ENCODE measurements at regions not wholly inside any gene's neighbourhood (a gene's known extent, or its start where the extent isn't known, plus 50 kb on each side); places are given as distances from the start of the nearest gene placed in this dataset.

- no peaks in the 10 kb centered on the region for H3K4me1 ChIP-seq (ENCODE audit: control insufficient read depth, insufficient read depth, low read length)
- H3K27me3 ChIP-seq (ENCODE audit: control insufficient read depth in 1 of 2, insufficient read depth in 2 of 2, low read length in 2 of 2) = peaks cover 2 to 13% of the 10 kb centered on the region in 2 donors
- no peak overlapping the region for H3K9ac ChIP-seq (ENCODE audit: low read length in 2 of 2)
- no peak overlapping the region for H3K4me3 ChIP-seq (ENCODE audit: low read length in 2 of 2)
- H3K9me3 ChIP-seq (ENCODE audit: control insufficient read depth in 2 of 2, low read length in 2 of 2) = no peaks in the 10 kb centered on the region
- no peak overlapping the region for H3K27ac ChIP-seq (ENCODE audit: low read length)
- H3K36me3 ChIP-seq (ENCODE audit: control insufficient read depth in 2 of 2, insufficient read depth in 2 of 2, low read length in 2 of 2) = no peaks in the 10 kb centered on the region
Measured at GRCh38 chr12:111175396-111176094, 193.3 kb downstream of the PHETA1 start.

- H3K27me3 ChIP-seq (ENCODE audit: control insufficient read depth in 1 of 2, insufficient read depth in 2 of 2, low read length in 2 of 2) = peaks cover 2 to 13% of the 10 kb centered on the region in 2 donors
- no peak overlapping the region for H3K4me3 ChIP-seq (ENCODE audit: low read length in 2 of 2)
- H3K4me1 ChIP-seq (ENCODE audit: control insufficient read depth, insufficient read depth, low read length) = no peaks in the 10 kb centered on the region
- H3K36me3 ChIP-seq (ENCODE audit: control insufficient read depth in 2 of 2, insufficient read depth in 2 of 2, low read length in 2 of 2) = no peaks in the 10 kb centered on the region
- no peaks in the 10 kb centered on the region for H3K9me3 ChIP-seq (ENCODE audit: control insufficient read depth in 2 of 2, low read length in 2 of 2)
- no peak overlapping the region for H3K27ac ChIP-seq (ENCODE audit: low read length)
- no peak overlapping the region for H3K9ac ChIP-seq (ENCODE audit: low read length in 2 of 2)
Measured at GRCh38 chr12:111174961-111175345, 193.9 kb downstream of the PHETA1 start.

GRCh38 chr12:111174251-111174960 lies 194.5 kb downstream of the PHETA1 start:
- H3K27ac ChIP-seq (ENCODE audit: low read length) = no peak overlapping the region
- H3K36me3 ChIP-seq (ENCODE audit: control insufficient read depth in 2 of 2, insufficient read depth in 2 of 2, low read length in 2 of 2) = no peaks in the 10 kb centered on the region
- H3K27me3 ChIP-seq (ENCODE audit: control insufficient read depth in 1 of 2, insufficient read depth in 2 of 2, low read length in 2 of 2) = peaks cover 2 to 13% of the 10 kb centered on the region in 2 donors
- no peak overlapping the region for H3K9ac ChIP-seq (ENCODE audit: low read length in 2 of 2)
- no peaks in the 10 kb centered on the region for H3K9me3 ChIP-seq (ENCODE audit: control insufficient read depth in 2 of 2, low read length in 2 of 2)
- H3K4me3 ChIP-seq (ENCODE audit: low read length in 2 of 2) = no peak overlapping the region
- no peaks in the 10 kb centered on the region for H3K4me1 ChIP-seq (ENCODE audit: control insufficient read depth, insufficient read depth, low read length)

GRCh38 chr12:111173836-111174235 lies 195.1 kb downstream of the PHETA1 start:
- Histone ChIP-seq H3K4me3 (ENCODE audit: low read length in 2 of 2) (no peak overlapping the region), H3K9me3 (ENCODE audit: control insufficient read depth in 2 of 2, low read length in 2 of 2) (no peaks in the 10 kb centered on the region), H3K36me3 (ENCODE audit: control insufficient read depth in 2 of 2, insufficient read depth in 2 of 2, low read length in 2 of 2) (no peaks in the 10 kb centered on the region), H3K9ac (ENCODE audit: low read length in 2 of 2) (no peak overlapping the region), H3K27me3 (ENCODE audit: control insufficient read depth in 1 of 2, insufficient read depth in 2 of 2, low read length in 2 of 2) (peaks cover 0 to 12% of the 10 kb centered on the region in 2 donors), H3K4me1 (ENCODE audit: control insufficient read depth, insufficient read depth, low read length) (no peaks in the 10 kb centered on the region), H3K27ac (ENCODE audit: low read length) (no peak overlapping the region)

GRCh38 chr12:111173391-111173790 lies 195.5 kb downstream of the PHETA1 start:
- peaks cover 0 to 14% of the 10 kb centered on the region in 2 donors for H3K27me3 ChIP-seq (ENCODE audit: control insufficient read depth in 1 of 2, insufficient read depth in 2 of 2, low read length in 2 of 2)

GRCh38 chr12:111172786-111173185 lies 196.1 kb downstream of the PHETA1 start:
- Histone ChIP-seq H3K27ac (ENCODE audit: low read length) (no peak overlapping the region), H3K36me3 (ENCODE audit: control insufficient read depth in 2 of 2, insufficient read depth in 2 of 2, low read length in 2 of 2) (no peaks in the 10 kb centered on the region), H3K9ac (ENCODE audit: low read length in 2 of 2) (no peak overlapping the region), H3K4me1 (ENCODE audit: control insufficient read depth, insufficient read depth, low read length) (no peaks in the 10 kb centered on the region), H3K9me3 (ENCODE audit: control insufficient read depth in 2 of 2, low read length in 2 of 2) (no peaks in the 10 kb centered on the region), H3K4me3 (ENCODE audit: low read length in 2 of 2) (no peak overlapping the region), H3K27me3 (ENCODE audit: control insufficient read depth in 1 of 2, insufficient read depth in 2 of 2, low read length in 2 of 2) (peaks cover 0 to 18% of the 10 kb centered on the region in 2 donors)

More at GRCh38 chr12:111173391-111173790, 195.5 kb downstream of the PHETA1 start:
- no peak overlapping the region for H3K27ac ChIP-seq (ENCODE audit: low read length)
- no peaks in the 10 kb centered on the region for H3K4me1 ChIP-seq (ENCODE audit: control insufficient read depth, insufficient read depth, low read length)
- H3K9ac ChIP-seq (ENCODE audit: low read length in 2 of 2) = no peak overlapping the region
- H3K36me3 ChIP-seq (ENCODE audit: control insufficient read depth in 2 of 2, insufficient read depth in 2 of 2, low read length in 2 of 2) = no peaks in the 10 kb centered on the region
- H3K9me3 ChIP-seq (ENCODE audit: control insufficient read depth in 2 of 2, low read length in 2 of 2) = no peaks in the 10 kb centered on the region
- H3K4me3 ChIP-seq (ENCODE audit: low read length in 2 of 2) = no peak overlapping the region

- Histone ChIP-seq H3K27ac (ENCODE audit: low read length) (no peak overlapping the region), H3K4me3 (ENCODE audit: low read length in 2 of 2) (no peak overlapping the region), H3K9ac (ENCODE audit: low read length in 2 of 2) (no peak overlapping the region), H3K36me3 (ENCODE audit: control insufficient read depth in 2 of 2, insufficient read depth in 2 of 2, low read length in 2 of 2) (no peaks in the 10 kb centered on the region), H3K27me3 (ENCODE audit: control insufficient read depth in 1 of 2, insufficient read depth in 2 of 2, low read length in 2 of 2) (peaks cover 0 to 18% of the 10 kb centered on the region in 2 donors), H3K9me3 (ENCODE audit: control insufficient read depth in 2 of 2, low read length in 2 of 2) (no peaks in the 10 kb centered on the region), H3K4me1 (ENCODE audit: control insufficient read depth, insufficient read depth, low read length) (peaks cover 2% of the 10 kb centered on the region)
Measured at GRCh38 chr12:111171832-111172231, 197.1 kb downstream of the PHETA1 start.

GRCh38 chr12:111171345-111171744 lies 197.6 kb downstream of the PHETA1 start:
- H3K9ac ChIP-seq (ENCODE audit: low read length in 2 of 2) = no peak overlapping the region
- peaks cover 0 to 15% of the 10 kb centered on the region in 2 donors for H3K27me3 ChIP-seq (ENCODE audit: control insufficient read depth in 1 of 2, insufficient read depth in 2 of 2, low read length in 2 of 2)
- H3K4me3 ChIP-seq (ENCODE audit: low read length in 2 of 2) = no peak overlapping the region
- no peak overlapping the region for H3K27ac ChIP-seq (ENCODE audit: low read length)
- H3K4me1 ChIP-seq (ENCODE audit: control insufficient read depth, insufficient read depth, low read length) = peaks cover 3% of the 10 kb centered on the region
- no peaks in the 10 kb centered on the region for H3K9me3 ChIP-seq (ENCODE audit: control insufficient read depth in 2 of 2, low read length in 2 of 2)
- no peaks in the 10 kb centered on the region for H3K36me3 ChIP-seq (ENCODE audit: control insufficient read depth in 2 of 2, insufficient read depth in 2 of 2, low read length in 2 of 2)

GRCh38 chr12:111170543-111170942 lies 198.4 kb downstream of the PHETA1 start:
- H3K9me3 ChIP-seq (ENCODE audit: control insufficient read depth in 2 of 2, low read length in 2 of 2) = no peaks in the 10 kb centered on the region
- H3K27me3 ChIP-seq (ENCODE audit: control insufficient read depth in 1 of 2, insufficient read depth in 2 of 2, low read length in 2 of 2) = peaks cover 0 to 15% of the 10 kb centered on the region in 2 donors
- no peaks in the 10 kb centered on the region for H3K36me3 ChIP-seq (ENCODE audit: control insufficient read depth in 2 of 2, insufficient read depth in 2 of 2, low read length in 2 of 2)
- H3K4me3 ChIP-seq (ENCODE audit: low read length in 2 of 2) = no peak overlapping the region
- H3K27ac ChIP-seq (ENCODE audit: low read length) = no peak overlapping the region
- H3K9ac ChIP-seq (ENCODE audit: low read length in 2 of 2) = no peak overlapping the region
- peaks cover 3% of the 10 kb centered on the region for H3K4me1 ChIP-seq (ENCODE audit: control insufficient read depth, insufficient read depth, low read length)

GRCh38 chr12:111169456-111169855 lies 199.4 kb downstream of the PHETA1 start:
- Histone ChIP-seq H3K9ac (ENCODE audit: low read length in 2 of 2) (no peak overlapping the region), H3K27me3 (ENCODE audit: control insufficient read depth in 1 of 2, insufficient read depth in 2 of 2, low read length in 2 of 2) (peaks cover 0 to 14% of the 10 kb centered on the region in 2 donors), H3K27ac (ENCODE audit: low read length) (no peak overlapping the region), H3K9me3 (ENCODE audit: control insufficient read depth in 2 of 2, low read length in 2 of 2) (no peaks in the 10 kb centered on the region), H3K4me1 (ENCODE audit: control insufficient read depth, insufficient read depth, low read length) (peaks cover 3% of the 10 kb centered on the region), H3K4me3 (ENCODE audit: low read length in 2 of 2) (no peak overlapping the region), H3K36me3 (ENCODE audit: control insufficient read depth in 2 of 2, insufficient read depth in 2 of 2, low read length in 2 of 2) (no peaks in the 10 kb centered on the region)

- Histone ChIP-seq H3K36me3 (ENCODE audit: control insufficient read depth in 2 of 2, insufficient read depth in 2 of 2, low read length in 2 of 2) (no peaks in the 10 kb centered on the region), H3K27me3 (ENCODE audit: control insufficient read depth in 1 of 2, insufficient read depth in 2 of 2, low read length in 2 of 2) (peaks cover 0 to 14% of the 10 kb centered on the region in 2 donors), H3K4me1 (ENCODE audit: control insufficient read depth, insufficient read depth, low read length) (peaks cover 3% of the 10 kb centered on the region), H3K4me3 (ENCODE audit: low read length in 2 of 2) (no peak overlapping the region), H3K9me3 (ENCODE audit: control insufficient read depth in 2 of 2, low read length in 2 of 2) (no peaks in the 10 kb centered on the region), H3K9ac (ENCODE audit: low read length in 2 of 2) (no peak overlapping the region), H3K27ac (ENCODE audit: low read length) (no peak overlapping the region)
Measured at GRCh38 chr12:111169032-111169431, 199.9 kb downstream of the PHETA1 start.
